Heart right ventricle (tissue), 16 donors: ENCODE measurements at regions not wholly inside any gene's neighbourhood (a gene's known extent, or its start where the extent isn't known, plus 50 kb on each side); places are given as distances from the start of the nearest gene placed in this dataset.

Experiments used
- ATAC-seq, 8 donors: fragments of 200-7000 bp; cut with Tn5 transposase; one replicate each; pipeline ENCODE4 v1.9.1; 2020; ENCODE audit warnings: mild to moderate bottlenecking in 8 of 8, moderate library complexity in 8 of 8, moderate number of reproducible peaks in 1 of 8
- DNase-seq, 2 donors: peaks; one replicate each; pipeline ENCODE4 v3.0.0-alpha.2; 2020
- H3K27ac ChIP-seq, 10 donors: fragments of 200-600 bp; sonication (generic) in 2 of 10; one replicate each; pipeline versions ENCODE4 v1.5.0 to v1.8.0; 2020 to 2022; ENCODE audit warnings: mild to moderate bottlenecking in 3 of 10
- H3K27me3 ChIP-seq, 7 donors: fragments of 200-600 bp; one replicate each; pipeline ENCODE4 v1.8.0; 2021 to 2022; ENCODE audit warnings: mild to moderate bottlenecking in 2 of 7
- H3K36me3 ChIP-seq, 9 donors: fragments of 200-600 bp; sonication (generic) in 1 of 9; one replicate each; pipeline versions ENCODE4 v1.5.0 to v1.8.0; 2020 to 2022; ENCODE audit warnings: mild to moderate bottlenecking in 2 of 9
- H3K4me1 ChIP-seq, 9 donors: fragments of 200-600 bp; sonication (generic) in 1 of 9; one replicate each; pipeline versions ENCODE4 v1.5.0 to v1.8.0; 2020 to 2022; ENCODE audit warnings: mild to moderate bottlenecking in 4 of 9
- H3K4me3 ChIP-seq, 10 donors: fragments of 200-600 bp; sonication (generic) in 2 of 10; one replicate each; pipeline versions ENCODE4 v1.5.0 to v1.8.0; 2020 to 2022; ENCODE audit warnings: mild to moderate bottlenecking in 7 of 10, moderate library complexity in 2 of 10
- H3K9me3 ChIP-seq, 11 donors: fragments of 200-600 bp in 10 of 11; sonication (generic) in 2 of 11; one replicate each; pipeline versions ENCODE4 v1.5.0 to v1.8.0; 2013 to 2022; ENCODE audit warnings: mild to moderate bottlenecking in 2 of 11, control low read depth in 1 of 11, moderate library complexity in 1 of 11
- WGBS, 2 donors: extraction: QIAGEN DNeasy Blood & Tissue Kit; methylation state at CpG; one replicate each; pipeline ENCODE4 v1.1.7; 2013; ENCODE audit warnings: inconsistent platforms in 1 of 2; 5-methylcytosine and 5-hydroxymethylcytosine counted together
- intact Hi-C, 10 donors: fragments of 100-400 bp; cut with DNase I; formaldehyde crosslinking; loops; one replicate each; pipeline versions ENCODE4 v1.11.1 to v1.14.2; 2022
- TF ChIP-seq, protein P1 (sequence below), 9 donors: fragments of 200-600 bp; sonication (generic) in 2 of 9; IDR thresholded peaks; one replicate each; pipeline versions ENCODE4 v1.5.0 to v1.8.0; 2021 to 2022; ENCODE audit warnings: antibody characterized with exemption in 9 of 9, mild to moderate bottlenecking in 5 of 9, moderate library complexity in 1 of 9
- donor health status: Arrhythmogenic right ventricular cardiomyopathy.
- donor health status: ischemic (EF 13 %, LVEDD 7.1; RV severe dilation, severe dysfunction).
- donor health status: healthy with polysubstance abuse.
- donor health status: DM: no; HTN: yes; CAD: no.
- donor health status: DM: no; HTN: no; CAD: no.
- donor health status: ischemic (EF 25% LVEDD 6.9; RV normal size, moderate dysfunction).
- donor health status: ischemic (EF 25% LVEDD 5.7; RV mildly dilated, moderate dysfunction).
- donor health status: healthy.
- donor health status: DM: yes; HTN: yes; CAD: no.
- donor health status: Ischemic cardiomyopathy.
- donor health status: ischemic (EF 35%, LVEDD 5.7; RV mildly dilated, moderate dysfunction).
- donor health status: nonischemic (EF 11% LVEDD 7.7; RV severe dilation, severe dysfunction).
- donor health status: DM: yes; HTN: yes; CAD: no.
- donor health status: PGD.
- donor health status: ischemic (EF 29% LVEDD 5.4; RV normal size, mild dysfunction).
- donor health status: nonischemic (EF 23%, LVEDD 6.1; RV moderate dilation, normal function).

GRCh38 chr7:12067156-12067831, 143.8 kb upstream of the TMEM106B start:
- ATAC-seq (peak in 4 of 8 donors; percentile 33 to 73 (median 62)), DNase-seq (peak in 1 of 2 donors; percentile 26)
- Histone ChIP-seq H3K27me3 (no peaks in the 10 kb centered on the region), H3K4me3 (no peak overlapping the region), H3K9me3 (no peaks in the 10 kb centered on the region), H3K27ac (no peak overlapping the region), H3K4me1 (no peaks in the 10 kb centered on the region), H3K36me3 (no peaks in the 10 kb centered on the region)
- TF ChIP-seq, protein P1, sequence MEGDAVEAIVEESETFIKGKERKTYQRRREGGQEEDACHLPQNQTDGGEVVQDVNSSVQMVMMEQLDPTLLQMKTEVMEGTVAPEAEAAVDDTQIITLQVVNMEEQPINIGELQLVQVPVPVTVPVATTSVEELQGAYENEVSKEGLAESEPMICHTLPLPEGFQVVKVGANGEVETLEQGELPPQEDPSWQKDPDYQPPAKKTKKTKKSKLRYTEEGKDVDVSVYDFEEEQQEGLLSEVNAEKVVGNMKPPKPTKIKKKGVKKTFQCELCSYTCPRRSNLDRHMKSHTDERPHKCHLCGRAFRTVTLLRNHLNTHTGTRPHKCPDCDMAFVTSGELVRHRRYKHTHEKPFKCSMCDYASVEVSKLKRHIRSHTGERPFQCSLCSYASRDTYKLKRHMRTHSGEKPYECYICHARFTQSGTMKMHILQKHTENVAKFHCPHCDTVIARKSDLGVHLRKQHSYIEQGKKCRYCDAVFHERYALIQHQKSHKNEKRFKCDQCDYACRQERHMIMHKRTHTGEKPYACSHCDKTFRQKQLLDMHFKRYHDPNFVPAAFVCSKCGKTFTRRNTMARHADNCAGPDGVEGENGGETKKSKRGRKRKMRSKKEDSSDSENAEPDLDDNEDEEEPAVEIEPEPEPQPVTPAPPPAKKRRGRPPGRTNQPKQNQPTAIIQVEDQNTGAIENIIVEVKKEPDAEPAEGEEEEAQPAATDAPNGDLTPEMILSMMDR (IDR thresholded peaks at IDR 0.05) = peak; percentile 24 to 66 (median 61)
- 73 to 76% methylated on average over 13 of the region's 13 CpGs for WGBS, 2 donors
- intact Hi-C loops = loop anchor here (2.0 to 10.0 kb wide), 8 partner anchors 254 to 642 kb away; no protein-coding TSS in a partner anchor

- H3K4me3 ChIP-seq = no peak overlapping the region
- TF ChIP-seq, protein P1 (IDR thresholded peaks at IDR 0.05) = no peak
- 40 to 91% methylated on average over 1 of the region's 1 CpG for WGBS, 2 donors
- no peak overlapping the region for H3K27ac ChIP-seq
- no peaks in the 10 kb centered on the region for H3K36me3 ChIP-seq
- ATAC-seq = no peak
- intact Hi-C loops = loop anchor here in 8 of 10 donors (5.0 to 10.0 kb wide), 5 partner anchors 253 to 645 kb away; no protein-coding TSS in a partner anchor
- peaks cover 0 to 5% (median 0%) of the 10 kb centered on the region in 11 donors for H3K9me3 ChIP-seq
- no peak for DNase-seq
- H3K4me1 ChIP-seq = no peaks in the 10 kb centered on the region
- no peaks in the 10 kb centered on the region for H3K27me3 ChIP-seq
Measured at GRCh38 chr7:12069757-12070156, 141.3 kb upstream of the TMEM106B start.

GRCh38 chr7:12074889-12075288, 136.2 kb upstream of the TMEM106B start:
- no peak for DNase-seq

DNA sequence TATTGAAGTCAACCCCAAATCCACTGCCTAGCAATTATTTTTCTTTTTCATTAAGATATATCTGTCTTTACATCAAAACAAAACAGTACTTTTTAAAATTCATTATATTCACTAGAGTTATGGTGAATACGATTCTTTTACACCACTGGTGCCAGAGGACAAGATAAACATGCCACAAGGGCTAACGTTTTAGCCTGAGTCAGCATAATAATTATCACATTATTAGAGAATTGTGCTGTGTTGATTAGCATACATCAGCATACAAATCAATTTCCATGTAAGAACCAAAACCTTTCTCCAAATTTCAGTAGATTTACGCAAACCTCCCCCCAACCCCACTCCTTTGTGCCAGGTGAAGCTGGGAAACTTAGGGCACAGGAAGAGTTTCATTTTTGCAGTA, 131.1 kb upstream of the TMEM106B start:
- Histone ChIP-seq H3K4me1 (no peaks in the 10 kb centered on the region), H3K36me3 (no peaks in the 10 kb centered on the region), H3K27ac (no peak overlapping the region), H3K4me3 (no peak overlapping the region), H3K27me3 (no peaks in the 10 kb centered on the region), H3K9me3 (peaks cover 0 to 11% (median 3%) of the 10 kb centered on the region in 11 donors)
- TF ChIP-seq, protein P1 (IDR thresholded peaks at IDR 0.05) = no peak
- WGBS, 2 donors = 59 to 64% methylated on average over 3 of the region's 3 CpGs
- intact Hi-C loops = no loop called here
- DNase-seq (no peak), ATAC-seq (no peak)

More at GRCh38 chr7:12074889-12075288, 136.2 kb upstream of the TMEM106B start:
- H3K9me3 ChIP-seq = peaks cover 0 to 19% (median 5%) of the 10 kb centered on the region in 11 donors
- no peak for ATAC-seq
- TF ChIP-seq, protein P1 (IDR thresholded peaks at IDR 0.05) = no peak
- H3K4me3 ChIP-seq = no peak overlapping the region
- intact Hi-C loops = no loop called here
- H3K27me3 ChIP-seq = no peaks in the 10 kb centered on the region
- H3K36me3 ChIP-seq = no peaks in the 10 kb centered on the region
- H3K27ac ChIP-seq = no peak overlapping the region
- no peaks in the 10 kb centered on the region for H3K4me1 ChIP-seq
- WGBS, 2 donors = 58% methylated on average over 1 of the region's 1 CpG
